ENCODE measurements at regions not wholly inside any gene's neighbourhood (a gene's known extent, or its start where the extent isn't known, plus 50 kb on each side); places are given as distances from the start of the nearest gene placed in this dataset.

DNA sequence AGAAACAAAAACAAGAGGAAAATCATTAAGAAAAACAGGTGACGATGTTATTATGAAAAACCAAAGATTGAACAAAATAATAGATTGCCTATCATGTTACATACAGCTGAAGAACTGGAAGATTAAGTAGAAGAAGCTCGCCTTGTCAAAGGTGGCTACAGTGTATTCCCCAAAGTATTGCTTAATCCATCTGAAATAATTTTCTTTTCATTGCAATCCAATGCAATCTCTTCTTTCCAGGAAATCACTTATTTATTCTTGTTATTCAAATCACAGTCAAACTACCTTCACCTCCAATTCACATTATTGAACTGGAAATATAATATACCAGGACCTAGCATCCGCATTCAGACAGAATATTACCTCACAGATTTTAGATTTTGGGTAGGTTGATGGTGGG lies 235.9 kb downstream of the AHR start:
- TF ChIP-seq, protein P1, sequence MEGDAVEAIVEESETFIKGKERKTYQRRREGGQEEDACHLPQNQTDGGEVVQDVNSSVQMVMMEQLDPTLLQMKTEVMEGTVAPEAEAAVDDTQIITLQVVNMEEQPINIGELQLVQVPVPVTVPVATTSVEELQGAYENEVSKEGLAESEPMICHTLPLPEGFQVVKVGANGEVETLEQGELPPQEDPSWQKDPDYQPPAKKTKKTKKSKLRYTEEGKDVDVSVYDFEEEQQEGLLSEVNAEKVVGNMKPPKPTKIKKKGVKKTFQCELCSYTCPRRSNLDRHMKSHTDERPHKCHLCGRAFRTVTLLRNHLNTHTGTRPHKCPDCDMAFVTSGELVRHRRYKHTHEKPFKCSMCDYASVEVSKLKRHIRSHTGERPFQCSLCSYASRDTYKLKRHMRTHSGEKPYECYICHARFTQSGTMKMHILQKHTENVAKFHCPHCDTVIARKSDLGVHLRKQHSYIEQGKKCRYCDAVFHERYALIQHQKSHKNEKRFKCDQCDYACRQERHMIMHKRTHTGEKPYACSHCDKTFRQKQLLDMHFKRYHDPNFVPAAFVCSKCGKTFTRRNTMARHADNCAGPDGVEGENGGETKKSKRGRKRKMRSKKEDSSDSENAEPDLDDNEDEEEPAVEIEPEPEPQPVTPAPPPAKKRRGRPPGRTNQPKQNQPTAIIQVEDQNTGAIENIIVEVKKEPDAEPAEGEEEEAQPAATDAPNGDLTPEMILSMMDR (IDR thresholded peaks at IDR 0.05; ENCODE audit: low read depth, low read length): no peak
- no peak for TF ChIP-seq EZH2phosphoT487 (IDR thresholded peaks at IDR 0.05; ENCODE audit: low read depth)
